ENCODE measurements at regions not wholly inside any gene's neighbourhood (a gene's known extent, or its start where the extent isn't known, plus 50 kb on each side); places are given as distances from the start of the nearest gene placed in this dataset.

GRCh38 chr13:30045916-30046704, 195.7 kb upstream of the UBL3 start (continued):
- no peak for TF ChIP-seq ETS1 (IDR thresholded peaks at IDR 0.05)
- no peak for TF ChIP-seq JUNB (IDR thresholded peaks at IDR 0.05; ENCODE audit: unreplicated experiment)
- no peak for TF ChIP-seq ZNF462 (CRISPR knock-in tag; IDR thresholded peaks at IDR 0.05)

- Histone ChIP-seq H3K27ac (ENCODE audit: low read depth) (no peak overlapping the region), H2AFZ (no peak overlapping the region), H3K36me3 (ENCODE audit: insufficient read depth) (no peaks in the 10 kb centered on the region), H3F3A (replicated peaks; ENCODE audit: low read depth) (no peaks in the 10 kb centered on the region), H3K79me2 (replicated peaks; ENCODE audit: insufficient read depth) (no peaks in the 10 kb centered on the region), H3K9me2 (ENCODE audit: insufficient read depth) (peaks cover 5% of the 10 kb centered on the region), H3K4me2 (no peak overlapping the region), H4K20me1 (replicated peaks; ENCODE audit: insufficient read depth) (no peaks in the 10 kb centered on the region), H3K4me1 (ENCODE audit: insufficient read depth) (no peaks in the 10 kb centered on the region), H3K27me3 (ENCODE audit: insufficient read depth) (no peaks in the 10 kb centered on the region), H3K4me3 (no peak overlapping the region)
- H3K27me3 Mint-ChIP-seq (ENCODE audit: insufficient read depth, low read depth, poor library complexity), result peaks cover 6% of the 10 kb centered on the region
- H3K9me3 Mint-ChIP-seq, result peaks cover 4% of the 10 kb centered on the region; the same call in 1 of the 3 replicates
- DNase-seq (ENCODE audit: low spot score) (no peak), ATAC-seq (no peak)
- no peak overlapping the region for H3K4me3 Mint-ChIP-seq
- H3K36me3 Mint-ChIP-seq (ENCODE audit: low read depth), result peaks cover 9% of the 10 kb centered on the region; the same call in 2 of the 3 replicates
- H3K27ac Mint-ChIP-seq, result no peak overlapping the region
- peaks cover 16% of the 10 kb centered on the region for H3K4me1 Mint-ChIP-seq
- TF ChIP-seq STAT1 (IDR thresholded peaks at IDR 0.05; ENCODE audit: unreplicated experiment) (no peak), JUNB (IDR thresholded peaks at IDR 0.05; ENCODE audit: unreplicated experiment) (no peak), ZNF114 (CRISPR knock-in tag; IDR thresholded peaks at IDR 0.05) (no peak), CTCF (conservative IDR thresholded peaks at IDR 0.05; ENCODE audit: low read depth in 2 of 2) (no peak), ZNF331 (CRISPR knock-in tag; IDR thresholded peaks at IDR 0.05; ENCODE audit: low read depth) (no peak), NANOG (IDR thresholded peaks at IDR 0.05; ENCODE audit: borderline replicate concordance) (no peak), EZH2phosphoT487 (IDR thresholded peaks at IDR 0.05; ENCODE audit: unreplicated experiment) (no peak), POLR2AphosphoS5 (IDR thresholded peaks at IDR 0.05; ENCODE audit: low read depth) (no peak), EZH2 (IDR thresholded peaks at IDR 0.05; ENCODE audit: low read depth, unreplicated experiment) (no peak), ETS1 (IDR thresholded peaks at IDR 0.05) (no peak)
Measured at GRCh38 chr13:30044932-30045331, 194.5 kb upstream of the UBL3 start.

Data from GM23338 (cell line).